Neuron (in vitro differentiated cells): ENCODE measurements at regions not wholly inside any gene's neighbourhood (a gene's known extent, or its start where the extent isn't known, plus 50 kb on each side); places are given as distances from the start of the nearest gene placed in this dataset.

Experiments used
- H2AFZ ChIP-seq: one replicate; pipeline ENCODE4 v1.6.1; 2013; ENCODE audit warnings: low read depth, mild to moderate bottlenecking, inconsistent platforms, low read length, moderate library complexity
- H3K27me3 ChIP-seq: one replicate; pipeline ENCODE4 v1.6.1; 2013; ENCODE audit warnings: low read length; ENCODE audit not compliant: insufficient read depth
- H3K36me3 ChIP-seq: one replicate; pipeline ENCODE4 v1.6.1; 2013; ENCODE audit warnings: low read length; ENCODE audit not compliant: insufficient read depth
- H3K4me1 ChIP-seq: one replicate; pipeline ENCODE4 v1.6.1; 2013; ENCODE audit warnings: low read length; ENCODE audit not compliant: insufficient read depth
- H3K4me3 ChIP-seq: 2 replicates; pipeline ENCODE4 v1.5.1; 2013; ENCODE audit warnings: mild to moderate bottlenecking, low read length, moderate library complexity
- H3K9me3 ChIP-seq: one replicate; pipeline ENCODE4 v1.6.1; 2013; ENCODE audit warnings: low read length

DNA sequence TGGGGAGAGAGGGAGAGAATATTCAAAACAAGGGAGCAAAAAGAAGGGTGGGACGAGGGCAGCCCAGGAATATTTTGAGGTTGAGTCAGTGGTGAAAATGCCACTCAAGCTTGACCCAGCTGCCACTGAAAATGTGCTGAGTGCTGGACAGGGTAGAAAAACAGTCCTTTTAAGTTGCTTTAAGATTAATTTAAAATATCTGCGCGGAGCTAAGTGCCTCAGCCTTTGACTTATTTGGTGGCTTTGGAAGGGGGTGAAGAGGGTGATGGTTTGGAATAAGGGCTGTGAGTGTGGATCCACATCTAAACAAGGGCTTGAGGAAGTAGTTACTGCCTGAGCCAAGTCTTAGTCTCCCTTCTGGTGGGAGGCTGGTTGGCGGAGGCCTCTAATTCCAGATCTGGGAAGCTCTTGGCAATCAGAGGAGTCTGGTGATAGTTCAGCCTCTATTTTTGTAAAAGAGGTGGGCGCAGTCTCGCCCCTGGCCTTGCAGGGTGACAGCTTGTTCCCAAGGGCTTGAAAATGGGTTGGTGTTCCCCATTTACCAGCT, 280.8 kb upstream of the ROPN1 start:
- Histone ChIP-seq H3K4me3 (no peak overlapping the region), H3K4me1 (peaks cover 3% of the 10 kb centered on the region), H3K36me3 (peaks cover 4% of the 10 kb centered on the region), H3K9me3 (no peaks in the 10 kb centered on the region), H3K27me3 (no peaks in the 10 kb centered on the region), H2AFZ (no peak overlapping the region)

GRCh38 chr3:124273651-124274050, 281.7 kb upstream of the ROPN1 start:
- Histone ChIP-seq H3K27me3 (no peaks in the 10 kb centered on the region), H3K4me1 (peaks cover 3% of the 10 kb centered on the region), H2AFZ (no peak overlapping the region), H3K4me3 (no peak overlapping the region), H3K36me3 (peaks cover 4% of the 10 kb centered on the region), H3K9me3 (no peaks in the 10 kb centered on the region)

DNA sequence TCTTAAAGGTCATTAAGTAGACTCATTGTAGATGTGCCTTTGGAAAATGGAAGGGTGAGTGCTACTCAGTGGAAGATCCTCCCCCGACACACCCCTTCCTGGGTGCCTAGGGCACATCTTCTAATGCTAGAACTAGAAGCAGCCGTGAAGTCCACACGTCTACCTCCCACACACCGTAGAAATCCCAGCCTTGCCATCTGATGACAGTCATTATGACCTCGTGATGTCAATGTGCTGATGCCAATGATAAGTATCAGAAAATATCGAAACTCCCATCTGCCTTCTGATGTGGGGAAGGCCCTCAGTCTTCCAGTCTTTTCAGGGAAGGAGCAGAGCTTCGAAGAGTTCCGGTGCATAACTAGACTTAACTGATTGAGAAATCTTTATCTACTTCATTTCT, 282.1 kb upstream of the ROPN1 start:
- H2AFZ ChIP-seq = no peak overlapping the region
- no peaks in the 10 kb centered on the region for H3K27me3 ChIP-seq
- H3K36me3 ChIP-seq = peaks cover 1% of the 10 kb centered on the region
- H3K4me1 ChIP-seq = peaks cover 3% of the 10 kb centered on the region
- H3K4me3 ChIP-seq = no peak overlapping the region
- no peaks in the 10 kb centered on the region for H3K9me3 ChIP-seq

GRCh38 chr3:124275412-124275811, 283.5 kb upstream of the ROPN1 start:
- H3K27me3 ChIP-seq = no peaks in the 10 kb centered on the region

GRCh38 chr3:124276133-124276532, 284.2 kb upstream of the ROPN1 start:
- Histone ChIP-seq H3K4me1 (no peaks in the 10 kb centered on the region), H3K4me3 (no peak overlapping the region), H3K27me3 (no peaks in the 10 kb centered on the region), H3K36me3 (no peaks in the 10 kb centered on the region), H2AFZ (no peak overlapping the region), H3K9me3 (no peaks in the 10 kb centered on the region)

More at GRCh38 chr3:124275412-124275811, 283.5 kb upstream of the ROPN1 start:
- H3K9me3 ChIP-seq = no peaks in the 10 kb centered on the region
- H3K36me3 ChIP-seq = no peaks in the 10 kb centered on the region
- no peak overlapping the region for H3K4me3 ChIP-seq
- H2AFZ ChIP-seq = no peak overlapping the region
- H3K4me1 ChIP-seq = no peaks in the 10 kb centered on the region

DNA sequence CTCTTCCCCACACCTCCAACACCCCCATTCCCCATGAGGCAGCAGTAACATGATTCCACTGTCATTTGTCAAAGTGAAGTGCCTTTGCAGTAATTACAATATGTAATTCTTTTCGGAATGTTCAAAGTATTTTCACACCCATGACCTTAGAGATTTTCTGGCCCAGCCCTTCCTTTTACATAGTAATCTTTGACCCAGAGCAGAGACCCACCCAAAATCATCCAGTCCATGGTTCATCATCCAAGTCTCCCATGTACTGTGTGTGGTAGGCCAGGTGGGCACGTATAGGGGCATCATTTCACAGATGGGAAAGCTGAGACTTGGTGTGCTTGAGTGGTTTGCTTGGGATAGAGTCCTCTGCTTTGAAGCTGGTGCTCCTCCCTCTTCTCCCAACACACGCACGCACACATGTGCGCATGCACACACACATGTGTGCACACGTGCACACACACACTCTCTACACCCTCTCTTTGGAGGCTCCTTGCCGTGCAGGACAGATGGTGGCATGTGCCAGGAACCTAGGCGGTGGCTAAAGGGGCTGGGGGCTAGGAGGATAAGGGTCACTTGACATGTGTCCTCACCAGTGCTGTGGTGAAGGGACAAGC, 284.7 kb upstream of the ROPN1 start:
- H2AFZ ChIP-seq = no peak overlapping the region
- H3K9me3 ChIP-seq = no peaks in the 10 kb centered on the region
- no peaks in the 10 kb centered on the region for H3K4me1 ChIP-seq
- no peaks in the 10 kb centered on the region for H3K36me3 ChIP-seq
- no peak overlapping the region for H3K4me3 ChIP-seq
- H3K27me3 ChIP-seq = no peaks in the 10 kb centered on the region

DNA sequence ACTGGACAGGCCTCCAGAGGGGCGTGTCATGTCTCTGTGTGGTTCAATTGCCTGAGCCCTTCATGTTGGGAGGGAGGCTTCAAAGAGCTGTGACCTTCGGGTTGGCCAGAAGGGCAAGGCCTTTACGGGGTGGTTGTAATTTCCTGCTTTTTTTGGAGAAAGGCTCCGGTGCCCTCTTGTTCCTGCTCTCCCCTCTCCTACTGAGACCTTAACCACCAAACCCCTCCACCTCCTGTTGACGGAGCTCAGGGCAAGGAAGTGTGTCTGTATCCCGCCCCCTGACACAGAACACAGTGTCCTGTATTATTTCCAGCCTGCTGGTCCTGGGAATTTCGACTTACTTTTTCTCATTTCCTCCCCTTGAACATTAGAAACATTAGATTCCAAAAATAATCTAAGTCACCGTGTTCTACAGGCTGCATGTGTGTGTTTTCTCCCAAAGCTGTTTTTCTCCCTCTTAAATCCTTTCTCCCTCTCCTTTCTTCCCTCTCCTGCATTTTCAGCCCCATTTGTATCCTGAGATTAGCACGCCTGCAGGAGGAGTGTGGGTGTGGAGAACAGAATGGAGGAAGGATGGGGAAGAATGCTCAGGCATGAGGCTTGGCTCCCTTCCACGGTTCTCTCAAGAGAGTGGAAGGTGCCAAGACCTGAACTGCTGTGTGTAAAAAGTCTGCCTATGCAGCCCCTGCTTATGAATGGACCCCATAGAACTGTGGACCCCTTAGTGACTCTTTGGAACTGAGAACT, 285.4 kb upstream of the ROPN1 start:
- H3K4me1 ChIP-seq = no peaks in the 10 kb centered on the region
- no peak overlapping the region for H2AFZ ChIP-seq
- no peaks in the 10 kb centered on the region for H3K27me3 ChIP-seq
- no peaks in the 10 kb centered on the region for H3K36me3 ChIP-seq
- no peaks in the 10 kb centered on the region for H3K9me3 ChIP-seq
- no peak overlapping the region for H3K4me3 ChIP-seq

DNA sequence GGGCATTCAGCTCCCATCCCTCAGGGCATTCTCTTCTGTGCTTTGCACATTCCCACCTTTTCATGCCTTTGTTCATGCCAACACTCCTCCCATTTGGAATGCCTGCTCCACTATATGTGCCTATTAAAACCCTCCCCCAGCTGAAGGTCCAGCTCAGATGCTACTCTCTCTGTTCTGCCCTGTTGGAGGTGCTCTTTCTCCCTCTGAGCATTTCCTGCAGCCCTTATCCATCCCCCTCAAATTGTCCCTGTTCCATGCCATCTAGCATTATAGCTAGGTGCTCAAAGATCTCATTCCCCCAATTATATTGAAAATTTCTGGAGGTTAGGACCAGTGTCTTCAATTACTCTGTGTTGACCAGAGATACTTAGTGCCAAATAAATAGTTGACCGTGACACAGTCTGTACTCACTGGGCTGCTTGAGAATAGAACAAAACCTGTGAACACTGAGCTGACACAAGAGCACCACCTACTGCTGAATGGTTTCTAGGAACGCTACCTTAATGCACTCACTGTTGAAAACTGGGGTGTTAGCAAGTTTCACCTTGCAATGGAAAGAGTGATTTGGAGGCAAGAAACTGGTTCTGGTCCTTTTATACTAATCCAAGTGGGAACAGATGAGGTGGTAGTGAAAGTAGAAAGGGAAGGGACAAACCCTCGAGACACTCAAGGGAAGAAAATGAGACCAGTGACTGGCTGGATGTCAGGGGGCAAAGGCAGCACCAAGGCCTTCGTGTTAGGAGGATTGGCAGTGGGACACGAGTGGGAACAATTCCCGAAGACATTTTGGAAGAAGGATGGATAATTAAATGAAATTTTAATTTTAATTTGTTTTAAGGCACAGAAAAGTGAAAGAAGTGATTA, 289.8 kb upstream of the ROPN1 start:
- no peaks in the 10 kb centered on the region for H3K27me3 ChIP-seq
- no peak overlapping the region for H2AFZ ChIP-seq
- H3K36me3 ChIP-seq = no peaks in the 10 kb centered on the region
- no peaks in the 10 kb centered on the region for H3K4me1 ChIP-seq
- H3K9me3 ChIP-seq = no peaks in the 10 kb centered on the region
- no peak overlapping the region for H3K4me3 ChIP-seq

GRCh38 chr3:124282751-124283651, 291.1 kb upstream of the ROPN1 start:
- no peak overlapping the region for H3K4me3 ChIP-seq
- no peak overlapping the region for H2AFZ ChIP-seq
- no peaks in the 10 kb centered on the region for H3K9me3 ChIP-seq
- no peaks in the 10 kb centered on the region for H3K36me3 ChIP-seq
- no peaks in the 10 kb centered on the region for H3K4me1 ChIP-seq
- no peaks in the 10 kb centered on the region for H3K27me3 ChIP-seq

GRCh38 chr3:124283652-124284023, 291.7 kb upstream of the ROPN1 start:
- Histone ChIP-seq H3K36me3 (no peaks in the 10 kb centered on the region), H3K4me1 (no peaks in the 10 kb centered on the region), H2AFZ (no peak overlapping the region), H3K27me3 (no peaks in the 10 kb centered on the region), H3K9me3 (no peaks in the 10 kb centered on the region), H3K4me3 (no peak overlapping the region)

GRCh38 chr3:124288996-124289395, 297.1 kb upstream of the ROPN1 start:
- Histone ChIP-seq H3K27me3 (no peaks in the 10 kb centered on the region), H3K9me3 (peaks cover 2% of the 10 kb centered on the region), H2AFZ (no peak overlapping the region), H3K36me3 (no peaks in the 10 kb centered on the region), H3K4me3 (no peak overlapping the region), H3K4me1 (no peaks in the 10 kb centered on the region)

- no peak overlapping the region for H3K4me3 ChIP-seq
- no peaks in the 10 kb centered on the region for H3K27me3 ChIP-seq
- peaks cover 2% of the 10 kb centered on the region for H3K9me3 ChIP-seq
- no peak overlapping the region for H2AFZ ChIP-seq
- H3K4me1 ChIP-seq = no peaks in the 10 kb centered on the region
- H3K36me3 ChIP-seq = no peaks in the 10 kb centered on the region
Measured at GRCh38 chr3:124291008-124291407, 299.1 kb upstream of the ROPN1 start.
